AG04450 (cell line): ENCODE measurements at regions not wholly inside any gene's neighbourhood (a gene's known extent, or its start where the extent isn't known, plus 50 kb on each side); places are given as distances from the start of the nearest gene placed in this dataset.

Experiments used
- CTCF ChIA-PET: fragments of 300-600, 350-600 bp; formaldehyde crosslinking; extraction: SDS; loops from one replicate; lab custom pipeline; 2022; ENCODE audit warnings: antibody characterized with exemption, inconsistent platforms; lab: Charles Lee
- POLR2A ChIA-PET: fragments of 350-600 bp; formaldehyde crosslinking; extraction: SDS; loops from one replicate; lab custom pipeline; 2021; ENCODE audit warnings: antibody characterized with exemption, inconsistent platforms; lab: Yijun Ruan, JAX
- DNase-seq: peaks from one replicate; pipeline ENCODE4 v3.0.0-alpha.2; 2011; ENCODE audit warnings: low read depth, low spot score
- H3K27ac ChIP-seq: one replicate; pipeline ENCODE4 v1.5.1; 2012; ENCODE audit warnings: low read depth, low read length, control low read depth
- H3K27me3 ChIP-seq: one replicate; pipeline ENCODE4 v1.6.0; 2012; ENCODE audit warnings: low read length; ENCODE audit not compliant: control insufficient read depth, insufficient read depth
- H3K4me3 ChIP-seq: 2 replicates; pipeline ENCODE4 v1.5.1; 2011; ENCODE audit warnings: mild to moderate bottlenecking, low read depth, low read length, control low read depth
- H3K9me3 ChIP-seq: 2 replicates; pipeline ENCODE4 v1.5.1; 2012; ENCODE audit warnings: low read length; ENCODE audit not compliant: control insufficient read depth, insufficient read depth
- CTCF ChIP-seq: IDR thresholded peaks from 2 replicates; pipeline ENCODE4 v1.5.1; 2011; ENCODE audit warnings: low read depth, low read length, control low read depth, inconsistent platforms

DNA sequence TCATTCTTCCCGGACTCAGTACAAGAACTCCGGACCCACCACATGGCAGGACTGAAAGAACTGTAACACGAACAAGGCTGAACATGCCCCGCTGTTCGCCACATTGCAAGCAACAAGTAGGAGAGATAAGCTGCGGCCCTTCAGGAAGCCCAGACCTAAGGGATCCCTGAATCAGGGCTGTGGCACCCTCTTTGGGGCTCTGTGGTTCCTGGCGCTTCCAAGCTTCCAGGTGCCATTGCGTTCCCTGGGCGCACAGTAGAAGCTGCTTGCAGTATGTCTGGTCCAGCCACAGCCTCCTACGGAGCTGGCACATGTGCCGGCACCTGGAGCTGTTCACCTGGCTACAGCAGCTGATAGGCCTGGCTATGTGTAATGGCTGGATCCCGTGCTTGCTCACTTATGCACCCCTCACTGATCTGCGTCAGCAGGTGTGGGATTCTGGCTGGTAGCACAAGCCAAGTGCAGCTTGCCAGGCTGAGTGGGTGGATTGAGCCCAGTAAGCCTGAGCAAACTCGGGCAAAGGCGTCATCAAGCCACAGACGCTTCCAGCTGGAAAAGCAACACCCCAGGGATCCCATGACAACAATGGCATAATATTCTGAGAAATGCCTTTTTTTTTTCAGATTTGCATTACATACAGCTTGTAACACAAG lies 748.6 kb upstream of the GBE1 start:
- ChIA-PET CTCF (no interaction called here), POLR2A (no interaction called here)
- Histone ChIP-seq H3K9me3 (peaks cover 34% of the 10 kb centered on the region), H3K27me3 (no peaks in the 10 kb centered on the region), H3K4me3 (no peak overlapping the region), H3K27ac (no peak overlapping the region)
- no peak for TF ChIP-seq CTCF
- no peak for DNase-seq

GRCh38 chr3:82509106-82509842 lies 747.8 kb upstream of the GBE1 start:
- no peak for DNase-seq
- Histone ChIP-seq H3K4me3 (no peak overlapping the region), H3K27ac (no peak overlapping the region), H3K9me3 (peaks cover 37% of the 10 kb centered on the region), H3K27me3 (no peaks in the 10 kb centered on the region)
- ChIA-PET CTCF (no interaction called here), POLR2A (no interaction called here)
- no peak for TF ChIP-seq CTCF

GRCh38 chr3:82506204-82506603 lies 744.8 kb upstream of the GBE1 start:
- TF ChIP-seq CTCF = no peak
- POLR2A ChIA-PET = no interaction called here

DNA sequence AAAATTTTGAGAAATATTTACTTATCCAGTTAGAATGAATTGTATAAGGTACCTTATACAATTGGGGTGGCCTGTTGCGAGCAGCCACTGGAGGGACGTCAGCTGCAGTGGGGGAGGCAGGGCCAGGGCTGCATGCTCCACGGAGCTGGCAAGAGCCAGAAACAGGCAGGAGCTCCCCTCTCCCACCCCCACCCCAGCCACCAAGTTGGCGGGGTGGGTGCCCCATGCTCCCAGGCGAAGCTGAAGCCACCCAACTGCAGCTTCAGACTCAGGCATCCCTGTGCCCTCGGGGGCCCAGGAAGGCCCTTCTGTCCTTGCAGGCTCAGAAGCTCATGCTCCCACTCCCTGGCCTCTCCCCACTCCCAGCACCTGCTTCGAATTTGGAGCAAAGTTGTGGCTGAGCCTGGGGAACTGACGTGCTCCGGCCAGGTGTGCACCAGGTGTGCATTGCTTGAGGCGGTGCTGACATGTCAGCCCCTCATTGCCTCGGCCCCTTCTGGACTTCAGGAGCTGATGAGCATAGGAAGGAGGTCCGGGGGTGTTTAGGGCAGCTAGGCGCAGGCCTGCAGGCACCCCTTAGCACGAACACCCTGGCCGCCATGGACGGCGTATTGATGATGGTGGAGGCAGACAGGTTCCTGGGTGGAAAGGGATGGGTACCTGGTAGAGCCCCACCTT lies 743.8 kb upstream of the GBE1 start:
- ChIA-PET CTCF (no interaction called here), POLR2A (no interaction called here)
- Histone ChIP-seq H3K27ac (no peak overlapping the region), H3K4me3 (no peak overlapping the region), H3K9me3 (peaks cover 35% of the 10 kb centered on the region), H3K27me3 (no peaks in the 10 kb centered on the region)
- DNase-seq = no peak
- no peak for TF ChIP-seq CTCF

More at GRCh38 chr3:82506204-82506603, 744.8 kb upstream of the GBE1 start:
- CTCF ChIA-PET = no interaction called here
- Histone ChIP-seq H3K9me3 (peaks cover 37% of the 10 kb centered on the region), H3K27ac (no peak overlapping the region), H3K27me3 (no peaks in the 10 kb centered on the region), H3K4me3 (no peak overlapping the region)
- DNase-seq = no peak

DNA sequence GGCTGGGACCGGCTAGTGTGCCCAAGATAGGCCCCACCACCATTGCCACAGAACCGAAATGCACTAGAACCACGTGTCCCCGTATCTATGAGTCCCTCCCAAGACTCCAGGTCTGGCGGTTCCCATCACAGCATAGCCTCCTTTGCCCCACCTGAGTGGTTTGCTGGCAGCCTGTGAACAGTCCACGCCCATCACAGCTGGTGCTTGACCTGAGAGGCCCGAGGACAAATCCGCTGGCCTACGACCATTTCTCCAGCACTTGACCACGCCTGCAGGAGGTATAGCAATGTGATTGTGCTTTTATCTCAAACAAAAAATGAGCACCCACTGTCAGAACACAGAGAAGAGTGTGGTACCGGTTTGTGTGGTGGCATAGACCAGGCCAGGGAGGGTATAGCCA lies 736.7 kb upstream of the GBE1 start:
- no peak overlapping the region for H3K4me3 ChIP-seq
- CTCF ChIA-PET = no interaction called here

More for the DNA sequence above, 736.7 kb upstream of the GBE1 start:
- POLR2A ChIA-PET = no interaction called here
- Histone ChIP-seq H3K9me3 (peaks cover 11% of the 10 kb centered on the region), H3K27ac (no peak overlapping the region), H3K27me3 (no peaks in the 10 kb centered on the region)
- no peak for TF ChIP-seq CTCF
- no peak for DNase-seq
